H9 (cell line): ENCODE measurements at regions not wholly inside any gene's neighbourhood (a gene's known extent, or its start where the extent isn't known, plus 50 kb on each side); places are given as distances from the start of the nearest gene placed in this dataset.

Experiments used
- DNase-seq: peaks from one replicate; pipeline ENCODE4 v3.0.0-alpha.2; 2017
- H2AFZ ChIP-seq: one replicate; pipeline ENCODE4 v1.6.1; 2013; ENCODE audit warnings: mild to moderate bottlenecking, low read length, control low read depth, moderate library complexity
- H2AK5ac ChIP-seq: 2 replicates; pipeline ENCODE4 v1.6.1; 2013; ENCODE audit warnings: low read length, control low read depth, mixed read lengths; ENCODE audit not compliant: insufficient read length
- H2BK120ac ChIP-seq: one replicate; pipeline ENCODE4 v1.6.1; 2013; ENCODE audit warnings: low read depth, mild to moderate bottlenecking, low read length, control low read depth, inconsistent platforms; ENCODE audit not compliant: poor library complexity, severe bottlenecking
- H2BK12ac ChIP-seq: 2 replicates; pipeline ENCODE4 v1.6.1; 2013; ENCODE audit warnings: low read length, control low read depth, mixed read lengths, low read depth; ENCODE audit not compliant: insufficient read length
- H2BK15ac ChIP-seq: 2 replicates; pipeline ENCODE4 v1.6.1; 2013; ENCODE audit warnings: low read depth, low read length, control low read depth
- H2BK20ac ChIP-seq: one replicate; pipeline ENCODE4 v1.6.1; 2013; ENCODE audit warnings: low read depth, mild to moderate bottlenecking, low read length, control low read depth, inconsistent platforms; ENCODE audit not compliant: poor library complexity, severe bottlenecking
- H2BK5ac ChIP-seq: 2 replicates; pipeline ENCODE4 v1.6.1; 2013; ENCODE audit warnings: low read length, control low read depth, mixed read lengths; ENCODE audit not compliant: insufficient read length
- H3K14ac ChIP-seq: 2 replicates; pipeline ENCODE4 v1.6.1; 2013; ENCODE audit warnings: low read length, control low read depth; ENCODE audit not compliant: insufficient read depth
- H3K18ac ChIP-seq: 2 replicates; pipeline ENCODE4 v1.6.1; 2013; ENCODE audit warnings: low read depth, mild to moderate bottlenecking, mixed read lengths, low read length, control low read depth; ENCODE audit not compliant: insufficient read length
- H3K23ac ChIP-seq: 2 replicates; pipeline ENCODE4 v1.6.1; 2013; ENCODE audit warnings: low read length, control low read depth, mixed read lengths, low read depth; ENCODE audit not compliant: insufficient read length
- H3K23me2 ChIP-seq: 2 replicates; pipeline ENCODE4 v1.6.1; 2013; ENCODE audit warnings: low read depth, mild to moderate bottlenecking, mixed read lengths, low read length, control low read depth; ENCODE audit not compliant: insufficient read length, poor library complexity, severe bottlenecking
- H3K27ac ChIP-seq: 2 replicates; pipeline ENCODE4 v1.5.1; 2013; ENCODE audit warnings: low read length, control low read depth, mixed read lengths, low read depth; ENCODE audit not compliant: insufficient read length
- H3K27me3 ChIP-seq: 2 replicates; pipeline ENCODE4 v1.6.1; 2013; ENCODE audit warnings: low read length, control low read depth, inconsistent platforms; ENCODE audit not compliant: insufficient read depth
- H3K4ac ChIP-seq: 2 replicates; pipeline ENCODE4 v1.6.1; 2013; ENCODE audit warnings: low read depth, mild to moderate bottlenecking, control low read depth, inconsistent platforms, low read length, moderate library complexity
- H3K4me1 ChIP-seq: 2 replicates; pipeline ENCODE4 v1.6.1; 2013; ENCODE audit warnings: low read length, control low read depth, inconsistent platforms; ENCODE audit not compliant: insufficient read depth
- H3K4me2 ChIP-seq: 2 replicates; pipeline ENCODE4 v1.6.1; 2013; ENCODE audit warnings: low read length, control low read depth, mixed read lengths; ENCODE audit not compliant: insufficient read length, insufficient read depth
- H3K56ac ChIP-seq: 2 replicates; pipeline ENCODE4 v1.6.1; 2013; ENCODE audit warnings: low read depth, mild to moderate bottlenecking, mixed read lengths, low read length, control low read depth; ENCODE audit not compliant: insufficient read length
- H3K79me1 ChIP-seq: 2 replicates; pipeline ENCODE4 v1.6.1; 2013; ENCODE audit warnings: low read depth, mild to moderate bottlenecking, moderate library complexity, low read length, control low read depth, inconsistent platforms; ENCODE audit not compliant: insufficient read depth, poor library complexity, severe bottlenecking
- H3K79me2 ChIP-seq: 2 replicates; pipeline ENCODE4 v1.6.1; 2013; ENCODE audit warnings: low read length, control low read depth, inconsistent platforms; ENCODE audit not compliant: insufficient read depth
- H3K9ac ChIP-seq: 2 replicates; pipeline ENCODE4 v1.6.1; 2013; ENCODE audit warnings: low read length, control low read depth, mixed read lengths; ENCODE audit not compliant: insufficient read length; ENCODE audit errors: extremely low read depth
- H3K9me3 ChIP-seq: one replicate; pipeline ENCODE4 v1.6.1; 2013; ENCODE audit warnings: low read depth, low read length, inconsistent platforms; ENCODE audit not compliant: control insufficient read depth
- H3T11ph ChIP-seq: one replicate; pipeline ENCODE4 v1.6.1; 2013; ENCODE audit warnings: mild to moderate bottlenecking, low read length, control low read depth, inconsistent platforms
- H4K20me1 ChIP-seq: one replicate; pipeline ENCODE4 v1.6.1; 2013; ENCODE audit not compliant: control insufficient read depth, insufficient read length, insufficient read depth
- H4K5ac ChIP-seq: 2 replicates; pipeline ENCODE4 v1.6.1; 2013; ENCODE audit warnings: low read depth, mild to moderate bottlenecking, mixed read lengths, low read length, control low read depth; ENCODE audit not compliant: insufficient read length
- H4K8ac ChIP-seq: replicated peaks from 2 replicates; pipeline ENCODE4 v1.6.1; 2013; ENCODE audit warnings: low read length, control low read depth, mixed read lengths, low read depth; ENCODE audit not compliant: insufficient read length
- H4K91ac ChIP-seq: 2 replicates; pipeline ENCODE4 v1.6.1; 2013; ENCODE audit warnings: low read depth, mild to moderate bottlenecking, moderate library complexity, mixed read lengths, low read length, control low read depth; ENCODE audit not compliant: insufficient read length
- H3K27ac Mint-ChIP-seq, 3 experiments: 2 replicates in 2 of 3; 3 replicates in 1 of 3; pipeline ENCODE4 v1.8.0; 2020 to 2021; ENCODE audit warnings: mixed read lengths in 3 of 3, mild to moderate bottlenecking in 1 of 3, moderate library complexity in 1 of 3
- H3K27me3 Mint-ChIP-seq: 2 replicates; pipeline ENCODE4 v1.8.0; 2021; ENCODE audit warnings: low read depth, mild to moderate bottlenecking, moderate library complexity, mixed read lengths
- H3K36me3 Mint-ChIP-seq, 3 experiments: 2 replicates in 2 of 3; 3 replicates in 1 of 3; pipeline ENCODE4 v1.8.0; 2020 to 2021; ENCODE audit warnings: low read depth in 3 of 3, mixed read lengths in 3 of 3; ENCODE audit not compliant: insufficient read depth in 1 of 3
- H3K4me1 Mint-ChIP-seq, 2 experiments: 2 replicates each; pipeline ENCODE4 v1.8.0; 2020; ENCODE audit warnings: mixed read lengths in 2 of 2
- H3K4me3 Mint-ChIP-seq, 2 experiments: 2 replicates in 1 of 2; 3 replicates in 1 of 2; pipeline ENCODE4 v1.8.0; 2020 to 2021; ENCODE audit warnings: mild to moderate bottlenecking in 2 of 2, mixed read lengths in 2 of 2, moderate library complexity in 1 of 2
- H3K9me3 Mint-ChIP-seq, 2 experiments: 2 replicates in 1 of 2; 3 replicates in 1 of 2; pipeline ENCODE4 v1.8.0; 2020; ENCODE audit warnings: mild to moderate bottlenecking in 2 of 2, mixed read lengths in 2 of 2, moderate library complexity in 1 of 2
- CTCF ChIP-seq: fragments of 200-600 bp; sonication (generic); conservative IDR thresholded peaks from 3 replicates; pipeline ENCODE4 v1.8.0; 2021; ENCODE audit warnings: antibody characterized with exemption, mild to moderate bottlenecking
- WGBS: extraction: QIAGEN DNeasy Blood & Tissue Kit; methylation state at CpG from one replicate; pipeline ENCODE4 v1.1.7; 2013; ENCODE audit warnings: missing lambda C conversion rate, low lambda C conversion rate, mixed read lengths; ENCODE audit not compliant: insufficient read length; ENCODE audit errors: extremely low coverage; 5-methylcytosine and 5-hydroxymethylcytosine counted together

DNA sequence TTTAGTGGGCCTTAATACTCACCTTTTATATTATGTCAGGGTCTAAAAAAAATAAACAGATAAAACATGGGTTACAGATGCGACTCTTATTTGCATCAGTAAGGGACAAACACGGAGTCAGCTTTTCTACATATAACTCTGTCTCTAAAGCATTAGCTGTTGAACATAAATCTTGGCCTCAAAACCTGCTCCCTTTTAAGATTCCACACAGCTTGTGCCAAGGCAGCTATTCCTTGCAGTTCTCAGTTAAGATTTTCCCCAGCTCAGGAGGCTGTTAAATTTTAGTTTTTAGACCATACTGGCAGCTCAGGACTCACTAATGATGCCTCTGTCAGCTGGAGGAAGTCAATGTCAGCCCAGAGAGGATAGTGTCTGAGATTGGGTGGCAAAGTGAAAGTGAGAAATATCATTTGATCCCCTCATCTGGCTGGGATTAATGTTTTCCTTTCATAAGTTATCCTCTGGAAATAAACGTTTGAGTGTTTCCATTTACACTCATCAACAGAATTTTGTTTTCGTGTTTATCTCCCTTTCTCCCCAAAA lies 287.5 kb downstream of the ELAVL2 start:
- Histone ChIP-seq H3K4ac (no peak overlapping the region), H3K4me1 (peaks cover 5% of the 10 kb centered on the region; the same call in 1 of the 2 replicates), H2BK12ac (no peak overlapping the region), H4K91ac (no peak overlapping the region), H3K9me3 (no peaks in the 10 kb centered on the region), H2BK5ac (no peak overlapping the region), H2BK15ac (no peak overlapping the region), H3K18ac (no peak overlapping the region), H3T11ph (no peak overlapping the region), H4K5ac (no peak overlapping the region), H3K27me3 (no peaks in the 10 kb centered on the region; the same call in 1 of the 2 replicates), H2BK120ac (no peak overlapping the region), H3K23me2 (peaks cover 4% of the 10 kb centered on the region), H3K56ac (no peak overlapping the region), H2BK20ac (no peak overlapping the region), H3K4me2 (peak overlapping the region; percentile 46), H4K20me1 (no peaks in the 10 kb centered on the region), H4K8ac (no peak overlapping the region), H3K14ac (no peak overlapping the region), H3K9ac (no peak overlapping the region), H3K79me1 (no peaks in the 10 kb centered on the region), H2AFZ (no peak overlapping the region), H3K79me2 (no peaks in the 10 kb centered on the region), H3K23ac (no peak overlapping the region), H2AK5ac (no peak overlapping the region), H3K27ac (no peak overlapping the region)
- WGBS: no CpG with 5 or more reads among the region's 4 CpGs
- peaks cover 27 to 33% of the 10 kb centered on the region in 2 experiments for H3K4me1 Mint-ChIP-seq
- peak overlapping the region in 1 of 2 experiments; percentile 80; a peak in 2 of 5 replicates for H3K4me3 Mint-ChIP-seq
- no peak overlapping the region for H3K27ac Mint-ChIP-seq
- TF ChIP-seq CTCF: no peak
- H3K27me3 Mint-ChIP-seq: peaks cover 24% of the 10 kb centered on the region
- no peaks in the 10 kb centered on the region; a peak in 1 of 7 replicates for H3K36me3 Mint-ChIP-seq
- H3K9me3 Mint-ChIP-seq: no peaks in the 10 kb centered on the region
- DNase-seq: no peak
